Activated T-helper 1 cell treated with anti-CD3 and anti-CD28 coated beads, Interleukin-2, amount 50 U/mL, for 16 hours (primary cell): ENCODE measurements at regions not wholly inside any gene's neighbourhood (a gene's known extent, or its start where the extent isn't known, plus 50 kb on each side); places are given as distances from the start of the nearest gene placed in this dataset.

ENCODE experiments used
- DNase-seq, 2 donors: peaks; one replicate each; pipeline ENCODE4 v3.0.0-alpha.2; 2020; ENCODE audit warnings: low read depth in 1 of 2, low spot score in 1 of 2

- DNase-seq: no peak
These were observed 88.1 kb upstream of the PKDCC start for GRCh38 chr2:41959760-41960159.

- no peak for DNase-seq
These were observed 84.7 kb upstream of the PKDCC start for GRCh38 chr2:41962922-41963622.

GRCh38 chr2:41963661-41964525 lies 83.9 kb upstream of the PKDCC start:
- no peak for DNase-seq

- no peak for DNase-seq
These were observed 82.5 kb upstream of the PKDCC start for GRCh38 chr2:41965173-41965908.

- DNase-seq: no peak
These were observed 81.9 kb upstream of the PKDCC start for GRCh38 chr2:41965909-41966295.

GRCh38 chr2:41966431-41966893 lies 81.4 kb upstream of the PKDCC start:
- DNase-seq: no peak

- no peak for DNase-seq
These were observed 80.9 kb upstream of the PKDCC start for GRCh38 chr2:41966920-41967319.

GRCh38 chr2:41967476-41968181 lies 80.2 kb upstream of the PKDCC start:
- DNase-seq: no peak

- DNase-seq: no peak
These were observed 79.6 kb upstream of the PKDCC start for GRCh38 chr2:41968182-41968578.

- DNase-seq: no peak
These were observed 76.7 kb upstream of the PKDCC start for GRCh38 chr2:41970988-41971660.

GRCh38 chr2:41972179-41972578 lies 75.6 kb upstream of the PKDCC start:
- no peak for DNase-seq

GRCh38 chr2:41972819-41973218 lies 75.0 kb upstream of the PKDCC start:
- no peak for DNase-seq

GRCh38 chr2:41973871-41974270 lies 74.0 kb upstream of the PKDCC start:
- DNase-seq: no peak

GRCh38 chr2:41981417-41981816 lies 66.4 kb upstream of the PKDCC start:
- no peak for DNase-seq

GRCh38 chr2:41985573-41986095 lies 62.2 kb upstream of the PKDCC start:
- no peak for DNase-seq

GRCh38 chr2:41989501-41990180 lies 58.2 kb upstream of the PKDCC start:
- DNase-seq: no peak

GRCh38 chr2:41990245-41990644 lies 57.6 kb upstream of the PKDCC start:
- no peak for DNase-seq

- DNase-seq: no peak
These were observed 57.1 kb upstream of the PKDCC start for GRCh38 chr2:41990688-41991087.

GRCh38 chr2:41992056-41992642 lies 55.7 kb upstream of the PKDCC start:
- no peak for DNase-seq
